HCT116 (cell line): ENCODE measurements at regions not wholly inside any gene's neighbourhood (a gene's known extent, or its start where the extent isn't known, plus 50 kb on each side); places are given as distances from the start of the nearest gene placed in this dataset.

Source experiments
- ATAC-seq: fragments of 200-7000 bp; cut with Tn5 transposase; 2 replicates; pipeline ENCODE4 v1.9.1; 2020; ENCODE audit warnings: mild to moderate bottlenecking, moderate library complexity
- BruUV-seq: library from RNA; stranded (reverse); fragments of 400-500 nt; replicated peaks from 2 replicates; lab custom pipeline; 2021; lab: Mats Ljungman, UMichigan
- CTCF ChIA-PET: fragments of 300-600 bp; sonication (Branson Sonifier 250); formaldehyde crosslinking; loops from one replicate; lab custom pipeline; 2021; ENCODE audit warnings: antibody characterized with exemption; lab: Charles Lee
- POLR2A ChIA-PET: fragments of 300-600, 350-600 bp; sonication (Branson Sonifier 250); formaldehyde crosslinking; loops from one replicate; lab custom pipeline; 2021; ENCODE audit warnings: antibody characterized with exemption; lab: Charles Lee
- RAD21 ChIA-PET, 2 experiments: fragments of 300-600 bp; sonication (Branson Sonifier 250); formaldehyde crosslinking; loops; one replicate each; lab custom pipeline; 2023; ENCODE audit warnings: low total read pairs in 2 of 2; ENCODE audit not compliant: uncharacterized antibody in 2 of 2, unreplicated experiment in 2 of 2, low non-redundant PET in 1 of 2; lab: Charles Lee
- DNase-seq: peaks from one replicate; pipeline ENCODE4 v3.0.0-alpha.2; 2010; ENCODE audit warnings: low read depth, low spot score
- H2AFZ ChIP-seq: fragments of 200-600 bp; shearing (Covaris generic), sonication (generic); 2 replicates; pipeline ENCODE4 v1.6.1; 2017; ENCODE audit warnings: low read depth, mixed run types, mixed read lengths, antibody characterized with exemption, low read length; ENCODE audit not compliant: poor library complexity, severe bottlenecking
- H3K27ac ChIP-seq: 2 replicates; pipeline ENCODE4 v1.5.1; 2012; ENCODE audit warnings: low read depth, low read length
- H3K27me3 ChIP-seq: fragments of 200-600 bp; sonication (generic); 2 replicates; pipeline ENCODE4 v1.6.1; 2016; ENCODE audit warnings: mixed run types, low read length, mixed read lengths; ENCODE audit not compliant: insufficient read depth
- H3K36me3 ChIP-seq, 2 experiments: fragments of 200-500 bp in 1 of 2; fragments of 200-600 bp in 1 of 2; sonication (Bioruptor generic) in 1 of 2; sonication (generic) in 1 of 2; 2 replicates each; pipeline versions ENCODE4 v1.5.1 to v1.6.1; 2014 to 2016; ENCODE audit warnings: low read length in 2 of 2, inconsistent platforms in 1 of 2, mixed read lengths in 1 of 2, mixed run types in 1 of 2; ENCODE audit not compliant: insufficient read depth in 2 of 2, control insufficient read depth in 1 of 2
- H3K4me1 ChIP-seq, 2 experiments: fragments of 200-600 bp in 1 of 2; sonication (generic) in 1 of 2; 2 replicates each; pipeline versions ENCODE4 v1.5.1 to v1.6.1; 2012 to 2017; ENCODE audit warnings: low read length in 2 of 2, inconsistent platforms in 1 of 2, mild to moderate bottlenecking in 1 of 2, mixed read lengths in 1 of 2, mixed run types in 1 of 2, moderate library complexity in 1 of 2; ENCODE audit not compliant: insufficient read depth in 2 of 2, control insufficient read depth in 1 of 2
- H3K4me2 ChIP-seq: fragments of 200-600 bp; sonication (generic); 2 replicates; pipeline ENCODE4 v1.6.1; 2017; ENCODE audit warnings: mixed run types, low read length, mixed read lengths
- H3K4me3 ChIP-seq, 2 experiments: fragments of 200-600 bp in 1 of 2; sonication (generic) in 1 of 2; replicated peaks in 1 of 2; 2 replicates each; pipeline ENCODE4 v1.5.1; 2011 to 2016; ENCODE audit warnings: low read length in 2 of 2, control low read depth in 1 of 2, low read depth in 1 of 2, mild to moderate bottlenecking in 1 of 2, mixed read lengths in 1 of 2, mixed run types in 1 of 2
- H3K79me2 ChIP-seq: fragments of 200-600 bp; sonication (generic); 2 replicates; pipeline ENCODE4 v1.6.1; 2017; ENCODE audit warnings: mild to moderate bottlenecking, mixed run types, low read length, moderate library complexity, mixed read lengths; ENCODE audit not compliant: insufficient read depth
- H3K9ac ChIP-seq: fragments of 200-600 bp; sonication (generic); 2 replicates; pipeline ENCODE4 v1.6.1; 2016; ENCODE audit warnings: low read length, mixed read lengths
- H3K9me2 ChIP-seq: fragments of 200-600 bp; sonication (generic), shearing (Covaris generic); 2 replicates; pipeline ENCODE4 v1.6.1; 2017; ENCODE audit warnings: mixed run types, mild to moderate bottlenecking, moderate library complexity; ENCODE audit not compliant: insufficient read depth
- H3K9me3 ChIP-seq, 2 experiments: fragments of 200-500 bp in 1 of 2; fragments of 200-600 bp in 1 of 2; sonication (Bioruptor generic) in 1 of 2; sonication (generic) in 1 of 2; 2 replicates each; pipeline ENCODE4 v1.6.1; 2014 to 2017; ENCODE audit warnings: low read length in 2 of 2, mixed read lengths in 2 of 2, inconsistent platforms in 1 of 2, low read depth in 1 of 2, mild to moderate bottlenecking in 1 of 2, mixed run types in 1 of 2, moderate library complexity in 1 of 2; ENCODE audit not compliant: control insufficient read depth in 1 of 2, insufficient read depth in 1 of 2
- H4K20me1 ChIP-seq: fragments of 200-600 bp; sonication (generic), shearing (Covaris generic); 2 replicates; pipeline ENCODE4 v1.6.1; 2017; ENCODE audit warnings: mixed run types, mild to moderate bottlenecking, moderate library complexity; ENCODE audit not compliant: insufficient read depth
- CBX3 ChIP-seq: IDR thresholded peaks from 2 replicates; pipeline ENCODE4 v1.6.1; 2012; ENCODE audit warnings: low read depth
- CEBPB ChIP-seq: IDR thresholded peaks from 2 replicates; pipeline ENCODE4 v1.6.1; 2012; ENCODE audit warnings: low read depth
- EGR1 ChIP-seq: IDR thresholded peaks from 2 replicates; pipeline ENCODE4 v1.6.1; 2012; ENCODE audit warnings: low read depth
- ELF1 ChIP-seq: IDR thresholded peaks from 2 replicates; pipeline ENCODE4 v1.6.1; 2012; ENCODE audit warnings: low read depth, borderline replicate concordance
- EZH2 ChIP-seq: fragments of 200-600 bp; sonication (generic); IDR thresholded peaks from 2 replicates; pipeline ENCODE4 v1.6.1; 2017; ENCODE audit warnings: antibody characterized with exemption, mixed run types
- EZH2phosphoT487 ChIP-seq: fragments of 200-600 bp; IDR thresholded peaks from 2 replicates; pipeline ENCODE4 v1.6.1; 2018; ENCODE audit warnings: antibody characterized with exemption, borderline replicate concordance
- JUND ChIP-seq: IDR thresholded peaks from 2 replicates; pipeline ENCODE4 v1.6.1; 2012
- POLR2A ChIP-seq: IDR thresholded peaks from 2 replicates; pipeline ENCODE4 v1.7.0; 2011; ENCODE audit warnings: borderline replicate concordance; ENCODE audit not compliant: insufficient read depth, insufficient read length; ENCODE audit errors: extremely low read depth
- RAD21 ChIP-seq: IDR thresholded peaks from 2 replicates; pipeline ENCODE4 v1.6.1; 2012; ENCODE audit warnings: low read depth, mild to moderate bottlenecking
- REST ChIP-seq: IDR thresholded peaks from 2 replicates; pipeline ENCODE4 v1.6.1; 2012; ENCODE audit warnings: low read depth
- SP1 ChIP-seq: IDR thresholded peaks from 2 replicates; pipeline ENCODE4 v1.6.1; 2012; ENCODE audit warnings: low read depth
- SRF ChIP-seq: IDR thresholded peaks from 2 replicates; pipeline ENCODE4 v1.6.1; 2012; ENCODE audit warnings: low read depth
- ZFX ChIP-seq: fragments of 450-650 bp; IDR thresholded peaks from 2 replicates; pipeline ENCODE4 v1.6.1; 2017
- ZNF274 ChIP-seq: fragments of 200-500 bp; sonication (Bioruptor generic); IDR thresholded peaks from 2 replicates; pipeline ENCODE4 v1.6.1; 2014; ENCODE audit warnings: mild to moderate bottlenecking, low read depth, low read length, inconsistent platforms
- intact Hi-C: fragments of 100-400 bp; cut with micrococcal nuclease; formaldehyde crosslinking; loops from 2 replicates; pipeline ENCODE4 v1.10.0; 2022
- TF ChIP-seq, protein P1 (sequence below): IDR thresholded peaks from 2 replicates; pipeline ENCODE4 v1.6.1; 2011; ENCODE audit warnings: mild to moderate bottlenecking, low read length, moderate library complexity; ENCODE audit not compliant: insufficient replicate concordance; ENCODE audit errors: extremely low read depth

- Histone ChIP-seq H3K9me2 (no peaks in the 10 kb centered on the region), H3K79me2 (no peaks in the 10 kb centered on the region), H3K9ac (no peak overlapping the region), H3K4me3 (no peak overlapping the region), H3K27me3 (no peaks in the 10 kb centered on the region), H3K36me3 (no peaks in the 10 kb centered on the region), H3K4me1 (no peaks in the 10 kb centered on the region), H3K4me2 (no peak overlapping the region), H3K27ac (no peak overlapping the region), H4K20me1 (no peaks in the 10 kb centered on the region), H2AFZ (no peak overlapping the region), H3K9me3 (peaks cover 3 to 13% of the 10 kb centered on the region in 2 experiments; a peak in 3 of 4 replicates)
- DNase-seq, result no peak
- RAD21 ChIA-PET, result no interaction called here
- ATAC-seq, result no peak
- BruUV-seq, result no TSS peak
- POLR2A ChIA-PET, result no interaction called here
- intact Hi-C loops, result no loop called here
- CTCF ChIA-PET, result no interaction called here
- no peak for TF ChIP-seq POLR2A
- TF ChIP-seq RAD21, result no peak
- TF ChIP-seq EZH2, result no peak
- no peak for TF ChIP-seq CEBPB
- TF ChIP-seq ZNF274, result no peak
- TF ChIP-seq, protein P1, sequence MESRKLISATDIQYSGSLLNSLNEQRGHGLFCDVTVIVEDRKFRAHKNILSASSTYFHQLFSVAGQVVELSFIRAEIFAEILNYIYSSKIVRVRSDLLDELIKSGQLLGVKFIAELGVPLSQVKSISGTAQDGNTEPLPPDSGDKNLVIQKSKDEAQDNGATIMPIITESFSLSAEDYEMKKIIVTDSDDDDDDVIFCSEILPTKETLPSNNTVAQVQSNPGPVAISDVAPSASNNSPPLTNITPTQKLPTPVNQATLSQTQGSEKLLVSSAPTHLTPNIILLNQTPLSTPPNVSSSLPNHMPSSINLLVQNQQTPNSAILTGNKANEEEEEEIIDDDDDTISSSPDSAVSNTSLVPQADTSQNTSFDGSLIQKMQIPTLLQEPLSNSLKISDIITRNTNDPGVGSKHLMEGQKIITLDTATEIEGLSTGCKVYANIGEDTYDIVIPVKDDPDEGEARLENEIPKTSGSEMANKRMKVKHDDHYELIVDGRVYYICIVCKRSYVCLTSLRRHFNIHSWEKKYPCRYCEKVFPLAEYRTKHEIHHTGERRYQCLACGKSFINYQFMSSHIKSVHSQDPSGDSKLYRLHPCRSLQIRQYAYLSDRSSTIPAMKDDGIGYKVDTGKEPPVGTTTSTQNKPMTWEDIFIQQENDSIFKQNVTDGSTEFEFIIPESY, result no peak
- no peak for TF ChIP-seq ZFX
- TF ChIP-seq EZH2phosphoT487, result no peak
- no peak for TF ChIP-seq SP1
These were observed 492.9 kb upstream of the NOVA1 start for GRCh38 chr14:27090716-27091115.

- ATAC-seq, result no peak
- no peak overlapping the region for H3K9ac ChIP-seq
- H2AFZ ChIP-seq, result no peak overlapping the region
- TF ChIP-seq REST (no peak), POLR2A (no peak), CBX3 (no peak), JUND (no peak), EGR1 (no peak), ZFX (no peak), SP1 (no peak), RAD21 (no peak), ELF1 (no peak), SRF (no peak)
These were observed 494.1 kb upstream of the NOVA1 start for GRCh38 chr14:27091973-27092372.

More at GRCh38 chr14:27091973-27092372, 494.1 kb upstream of the NOVA1 start:
- DNase-seq, result no peak
- no peak overlapping the region for H3K4me3 ChIP-seq
- no TSS peak for BruUV-seq
- no peaks in the 10 kb centered on the region for H3K4me1 ChIP-seq
- RAD21 ChIA-PET, result no interaction called here
- H3K79me2 ChIP-seq, result no peaks in the 10 kb centered on the region
- CTCF ChIA-PET, result no interaction called here
- peaks cover 5 to 19% of the 10 kb centered on the region in 2 experiments; a peak in 3 of 4 replicates for H3K9me3 ChIP-seq
- H4K20me1 ChIP-seq, result no peaks in the 10 kb centered on the region
- H3K9me2 ChIP-seq, result no peaks in the 10 kb centered on the region
- POLR2A ChIA-PET, result no interaction called here
- H3K36me3 ChIP-seq, result no peaks in the 10 kb centered on the region
- H3K27me3 ChIP-seq, result no peaks in the 10 kb centered on the region
- H3K4me2 ChIP-seq, result no peak overlapping the region
- intact Hi-C loops, result no loop called here
- no peak overlapping the region for H3K27ac ChIP-seq
